Spleen (tissue), 7 donors: ENCODE measurements at regions not wholly inside any gene's neighbourhood (a gene's known extent, or its start where the extent isn't known, plus 50 kb on each side); places are given as distances from the start of the nearest gene placed in this dataset.

Experiments used
- CTCF ChIP-seq, 11 experiments: fragments of 200-600 bp in 7 of 11; fragments of 450-650 bp in 4 of 11; sonication (generic) in 4 of 11; IDR thresholded peaks in 8 of 11; conservative IDR thresholded peaks in 3 of 11; 1 replicate in 7 of 11; 2 replicates in 4 of 11; pipeline versions ENCODE4 v1.4.0 to v1.8.0; 2016 to 2021; ENCODE audit warnings: antibody characterized with exemption in 11 of 11, inconsistent platforms in 4 of 11, mild to moderate bottlenecking in 1 of 11
- POLR2A ChIP-seq, 3 donors: fragments of 450-650 bp; IDR thresholded peaks; one replicate each; pipeline ENCODE4 v1.5.1; 2017; ENCODE audit warnings: antibody characterized with exemption in 3 of 3, mild to moderate bottlenecking in 1 of 3
- donor health status: DM: no; HTN: no; CAD: no; lungs with moderate emphysema.
- donor health status: DM: no; HTN: no; CAD: no.
- donor health status: DM: no; HTN: no; CAD: no.

GRCh38 chr2:38187541-38188011 lies 111.6 kb upstream of the CYP1B1 start:
- TF ChIP-seq CTCF (IDR thresholded peaks at IDR 0.05 in 8 of 11, conservative IDR thresholded peaks at IDR 0.05 in 3 of 11) = no peak
- no peak for TF ChIP-seq POLR2A (IDR thresholded peaks at IDR 0.05)
